Activated CD8-positive, alpha-beta T cell treated with anti-CD3 and anti-CD28 coated beads, Interleukin-2, amount 10 ng/mL, durations not matched to agents 7 days and 5 days (primary cell): ENCODE measurements at regions not wholly inside any gene's neighbourhood (a gene's known extent, or its start where the extent isn't known, plus 50 kb on each side); places are given as distances from the start of the nearest gene placed in this dataset.
"Not testable (repeated sequence)": the region's sequence is repeated elsewhere in the genome, so short reads cannot be mapped to it uniquely, and the experiment has no call there.

Source experiments
- ATAC-seq: fragments of 150-1000 bp; cut with Tn5 transposase; one replicate; pipeline ENCODE4 v1.10.0; 2021; ENCODE audit warnings: moderate library complexity
- CTCF ChIA-PET: fragments of 350-600 bp; sonication (Branson Sonifier 250); formaldehyde crosslinking; loops from one replicate; lab custom pipeline; 2021; ENCODE audit warnings: antibody characterized with exemption; lab: Charles Lee
- POLR2A ChIA-PET: fragments of 350-600 bp; sonication (Branson Sonifier 250); formaldehyde crosslinking; loops from one replicate; lab custom pipeline; 2021; ENCODE audit warnings: antibody characterized with exemption; lab: Charles Lee
- DNase-seq: peaks from one replicate; pipeline ENCODE4 v3.0.0-alpha.2; 2020
- H3K27ac Mint-ChIP-seq: one replicate; pipeline ENCODE4 v1.8.0; 2021; ENCODE audit warnings: mild to moderate bottlenecking, mixed read lengths
- H3K27me3 Mint-ChIP-seq: one replicate; pipeline ENCODE4 v1.8.0; 2021; ENCODE audit warnings: low read depth, mixed read lengths
- H3K36me3 Mint-ChIP-seq: one replicate; pipeline ENCODE4 v1.8.0; 2021; ENCODE audit warnings: low read depth, mixed read lengths
- H3K4me1 Mint-ChIP-seq: one replicate; pipeline ENCODE4 v1.8.0; 2021; ENCODE audit warnings: low read depth, mixed read lengths
- H3K4me3 Mint-ChIP-seq: one replicate; pipeline ENCODE4 v1.8.0; 2021; ENCODE audit warnings: mild to moderate bottlenecking, mixed read lengths
- H3K9me3 Mint-ChIP-seq: one replicate; pipeline ENCODE4 v1.8.0; 2022; ENCODE audit warnings: mixed read lengths; ENCODE audit not compliant: insufficient read depth

GRCh38 chr14:41488401-41488800 lies 118.3 kb upstream of the LRFN5 start:
- Mint-ChIP-seq H3K27ac (no peak overlapping the region), H3K4me3 (no peak overlapping the region), H3K9me3 (no peaks in the 10 kb centered on the region), H3K36me3 (no peaks in the 10 kb centered on the region), H3K4me1 (no peaks in the 10 kb centered on the region), H3K27me3 (no peaks in the 10 kb centered on the region)
- ATAC-seq (no peak), DNase-seq (no peak)
- ChIA-PET CTCF (no interaction called here), POLR2A (no interaction called here)

GRCh38 chr14:41482861-41483260 lies 123.8 kb upstream of the LRFN5 start:
- CTCF ChIA-PET, result no interaction called here

GRCh38 chr14:41476526-41476925 lies 130.2 kb upstream of the LRFN5 start:
- no peaks in the 10 kb centered on the region for H3K4me1 Mint-ChIP-seq
- ChIA-PET CTCF (no interaction called here), POLR2A (no interaction called here)
- DNase-seq (no peak), ATAC-seq (no peak)
- H3K27me3 Mint-ChIP-seq, result no peaks in the 10 kb centered on the region
- H3K4me3 Mint-ChIP-seq, result no peak overlapping the region
- H3K36me3 Mint-ChIP-seq, result no peaks in the 10 kb centered on the region
- no peak overlapping the region for H3K27ac Mint-ChIP-seq
- H3K9me3 Mint-ChIP-seq, result no peaks in the 10 kb centered on the region

More at GRCh38 chr14:41482861-41483260, 123.8 kb upstream of the LRFN5 start:
- Mint-ChIP-seq H3K36me3 (no peaks in the 10 kb centered on the region), H3K27me3 (no peaks in the 10 kb centered on the region), H3K4me3 (no peak overlapping the region), H3K27ac (no peak overlapping the region), H3K9me3 (no peaks in the 10 kb centered on the region), H3K4me1 (no peaks in the 10 kb centered on the region)
- DNase-seq (no peak), ATAC-seq (no peak)
- POLR2A ChIA-PET, result no interaction called here

GRCh38 chr14:41461380-41461779 lies 145.3 kb upstream of the LRFN5 start:
- H3K4me3 Mint-ChIP-seq, result no peak overlapping the region
- H3K27me3 Mint-ChIP-seq, result no peaks in the 10 kb centered on the region
- no peak for DNase-seq
- H3K4me1 Mint-ChIP-seq, result no peaks in the 10 kb centered on the region
- no peak for ATAC-seq
- ChIA-PET CTCF (no interaction called here), POLR2A (no interaction called here)
- H3K36me3 Mint-ChIP-seq, result no peaks in the 10 kb centered on the region
- H3K9me3 Mint-ChIP-seq, result no peaks in the 10 kb centered on the region
- no peak overlapping the region for H3K27ac Mint-ChIP-seq

- POLR2A ChIA-PET, result no interaction called here
- CTCF ChIA-PET, result no interaction called here
- Mint-ChIP-seq H3K27me3 (no peaks in the 10 kb centered on the region), H3K4me1 (no peaks in the 10 kb centered on the region), H3K36me3 (no peaks in the 10 kb centered on the region), H3K9me3 (no peaks in the 10 kb centered on the region), H3K27ac (no peak overlapping the region), H3K4me3 (no peak overlapping the region)
- no peak for DNase-seq
- ATAC-seq, result no peak
Measured at GRCh38 chr14:41457393-41457792, 149.3 kb upstream of the LRFN5 start.

- ATAC-seq (no peak), DNase-seq (no peak)
- Mint-ChIP-seq H3K27me3 (no peaks in the 10 kb centered on the region), H3K27ac (no peak overlapping the region), H3K9me3 (no peaks in the 10 kb centered on the region), H3K36me3 (no peaks in the 10 kb centered on the region), H3K4me3 (no peak overlapping the region), H3K4me1 (no peaks in the 10 kb centered on the region)
- CTCF ChIA-PET, result no interaction called here
- POLR2A ChIA-PET, result no interaction called here
Measured at GRCh38 chr14:41449066-41449465, 157.6 kb upstream of the LRFN5 start.

- H3K36me3 Mint-ChIP-seq, result no peaks in the 10 kb centered on the region
- no peak overlapping the region for H3K4me3 Mint-ChIP-seq
- ChIA-PET POLR2A (no interaction called here), CTCF (no interaction called here)
- H3K27me3 Mint-ChIP-seq, result no peaks in the 10 kb centered on the region
- DNase-seq (no peak), ATAC-seq (no peak)
- no peaks in the 10 kb centered on the region for H3K4me1 Mint-ChIP-seq
- H3K27ac Mint-ChIP-seq, result no peak overlapping the region
- no peaks in the 10 kb centered on the region for H3K9me3 Mint-ChIP-seq
Measured at GRCh38 chr14:41446008-41446407, 160.7 kb upstream of the LRFN5 start.

- H3K27me3 Mint-ChIP-seq, result no peaks in the 10 kb centered on the region
- DNase-seq (no peak), ATAC-seq (no peak)
- CTCF ChIA-PET, result no interaction called here
- H3K27ac Mint-ChIP-seq, result no peak overlapping the region
- no peaks in the 10 kb centered on the region for H3K4me1 Mint-ChIP-seq
- POLR2A ChIA-PET, result no interaction called here
- no peak overlapping the region for H3K4me3 Mint-ChIP-seq
- H3K9me3 Mint-ChIP-seq, result no peaks in the 10 kb centered on the region
- H3K36me3 Mint-ChIP-seq, result no peaks in the 10 kb centered on the region
Measured at GRCh38 chr14:41423503-41423902, 183.2 kb upstream of the LRFN5 start.

- H3K4me1 Mint-ChIP-seq, H3K9me3 Mint-ChIP-seq, H3K27me3 Mint-ChIP-seq, H3K36me3 Mint-ChIP-seq, CTCF ChIA-PET, POLR2A ChIA-PET, DNase-seq, ATAC-seq, H3K4me3 Mint-ChIP-seq, H3K27ac Mint-ChIP-seq: not testable (repeated sequence)
Measured at GRCh38 chr14:41421308-41421707, 185.4 kb upstream of the LRFN5 start.

- ChIA-PET POLR2A (no interaction called here), CTCF (no interaction called here)
- no peaks in the 10 kb centered on the region for H3K36me3 Mint-ChIP-seq
- no peaks in the 10 kb centered on the region for H3K9me3 Mint-ChIP-seq
- H3K27me3 Mint-ChIP-seq, result no peaks in the 10 kb centered on the region
- DNase-seq (no peak), ATAC-seq (no peak)
- no peaks in the 10 kb centered on the region for H3K4me1 Mint-ChIP-seq
- no peak overlapping the region for H3K27ac Mint-ChIP-seq
- H3K4me3 Mint-ChIP-seq, result no peak overlapping the region
Measured at GRCh38 chr14:41419709-41420108, 187.0 kb upstream of the LRFN5 start.

GRCh38 chr14:41418851-41419250 lies 187.8 kb upstream of the LRFN5 start:
- no peaks in the 10 kb centered on the region for H3K9me3 Mint-ChIP-seq
- H3K4me3 Mint-ChIP-seq, result no peak overlapping the region
- no peaks in the 10 kb centered on the region for H3K27me3 Mint-ChIP-seq
- H3K27ac Mint-ChIP-seq, result no peak overlapping the region
- no peak for ATAC-seq
- ChIA-PET CTCF (no interaction called here), POLR2A (no interaction called here)
- DNase-seq, result no peak
- H3K36me3 Mint-ChIP-seq, result no peaks in the 10 kb centered on the region
- H3K4me1 Mint-ChIP-seq, result no peaks in the 10 kb centered on the region

GRCh38 chr14:41409806-41410205 lies 196.9 kb upstream of the LRFN5 start:
- H3K36me3 Mint-ChIP-seq, result no peaks in the 10 kb centered on the region
- H3K4me3 Mint-ChIP-seq, result no peak overlapping the region
- no peak for DNase-seq
- no peaks in the 10 kb centered on the region for H3K27me3 Mint-ChIP-seq
- ChIA-PET CTCF (no interaction called here), POLR2A (no interaction called here)
- ATAC-seq, result no peak
- H3K9me3 Mint-ChIP-seq, result no peaks in the 10 kb centered on the region
- no peaks in the 10 kb centered on the region for H3K4me1 Mint-ChIP-seq
- no peak overlapping the region for H3K27ac Mint-ChIP-seq

GRCh38 chr14:41404126-41404525 lies 202.6 kb upstream of the LRFN5 start:
- Mint-ChIP-seq H3K36me3 (no peaks in the 10 kb centered on the region), H3K4me3 (no peak overlapping the region), H3K27ac (no peak overlapping the region), H3K4me1 (no peaks in the 10 kb centered on the region), H3K9me3 (no peaks in the 10 kb centered on the region), H3K27me3 (no peaks in the 10 kb centered on the region)
- CTCF ChIA-PET, result no interaction called here
- POLR2A ChIA-PET, result no interaction called here
- DNase-seq, result no peak
- ATAC-seq, result no peak
